NCI-H460 (cell line): ENCODE measurements at regions not wholly inside any gene's neighbourhood (a gene's known extent, or its start where the extent isn't known, plus 50 kb on each side); places are given as distances from the start of the nearest gene placed in this dataset.
"Not testable (repeated sequence)": the region's sequence is repeated elsewhere in the genome, so short reads cannot be mapped to it uniquely, and the experiment has no call there.

Source experiments
- DNase-seq: peaks from one replicate; pipeline ENCODE4 v3.0.0-alpha.2; 2016; ENCODE audit warnings: low read depth; ENCODE audit errors: extremely low read depth

GRCh38 chr13:59266478-59267063 lies 897.2 kb downstream of the DIAPH3 start:
- DNase-seq: no peak

DNA sequence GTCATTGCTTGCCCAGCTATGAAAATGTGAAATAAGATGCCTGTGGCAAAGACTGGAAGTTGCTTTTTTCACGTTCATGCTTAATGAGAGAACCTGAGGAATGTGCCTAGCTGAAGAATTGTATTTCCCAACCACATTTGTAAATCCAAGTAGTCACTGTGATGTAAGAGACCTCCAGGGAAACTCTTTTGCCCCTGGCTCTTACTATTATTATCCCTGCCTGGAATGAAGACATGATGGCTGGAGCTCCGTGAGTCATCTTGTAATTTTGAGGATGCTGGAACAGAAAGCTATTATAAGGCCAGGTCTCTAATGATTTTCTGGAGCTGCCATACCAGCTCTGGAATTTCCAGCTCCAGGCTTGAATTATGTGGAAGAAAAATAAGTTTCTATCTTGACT lies 894.3 kb downstream of the DIAPH3 start:
- DNase-seq: no peak

- no peak for DNase-seq
These were observed 893.4 kb downstream of the DIAPH3 start for GRCh38 chr13:59270327-59270726.

DNA sequence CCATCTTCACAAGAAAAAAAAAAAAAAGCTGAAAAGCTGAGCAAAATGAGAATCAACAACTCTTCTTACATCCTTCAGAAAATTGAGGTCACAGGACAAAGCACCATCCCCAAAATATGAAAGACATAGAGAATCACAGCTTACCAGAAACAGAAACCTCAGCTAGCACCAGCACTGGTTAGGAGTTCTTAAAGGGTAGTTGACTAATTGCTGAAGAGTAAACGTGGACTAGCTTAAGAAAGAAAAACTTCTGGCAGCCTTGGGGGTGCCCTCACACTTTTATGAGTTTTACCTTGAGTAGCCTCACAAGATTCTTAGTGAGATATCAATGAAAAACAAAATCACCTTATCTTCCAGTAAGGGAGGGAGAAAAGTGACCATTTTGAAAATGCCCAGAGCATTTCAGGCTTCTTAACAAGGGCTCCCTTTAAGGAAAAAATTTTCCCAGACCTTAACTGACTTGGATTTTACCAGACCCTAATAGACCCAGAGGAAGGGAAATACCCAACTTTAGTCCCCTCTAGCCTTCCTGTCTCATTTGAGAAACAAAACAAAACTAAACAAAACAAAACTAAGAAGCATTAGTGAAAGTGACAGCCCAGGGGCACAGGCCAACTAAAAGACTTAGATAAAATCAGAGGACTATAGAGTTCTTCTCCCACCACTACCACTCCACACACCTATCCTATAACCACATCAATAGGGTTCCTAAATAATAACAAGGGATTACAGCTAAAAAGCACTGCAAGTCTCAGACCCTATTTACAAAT lies 888.6 kb downstream of the DIAPH3 start:
- DNase-seq: no peak

- DNase-seq: no peak
These were observed 887.3 kb downstream of the DIAPH3 start for GRCh38 chr13:59276436-59276835.

- DNase-seq: no peak
These were observed 886.6 kb downstream of the DIAPH3 start for GRCh38 chr13:59277106-59277505.

DNA sequence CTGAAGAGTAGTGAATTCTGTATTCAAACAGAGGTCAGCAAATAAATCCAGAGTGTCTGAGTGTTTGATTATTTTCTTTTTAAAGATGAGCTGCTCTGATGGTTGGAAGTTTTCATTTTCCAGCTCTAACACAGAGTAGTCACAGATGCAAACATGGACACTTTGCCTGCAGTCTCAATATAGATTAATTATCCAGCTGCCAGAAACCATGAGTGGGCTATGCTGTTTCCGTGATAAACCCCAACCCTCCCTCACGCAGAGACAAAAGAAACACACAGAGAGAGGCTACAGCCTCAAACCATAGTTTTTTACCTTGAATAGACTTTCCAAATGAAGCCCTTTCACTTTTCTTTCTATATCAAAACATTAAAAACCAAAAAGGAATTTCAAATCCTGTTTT lies 884.7 kb downstream of the DIAPH3 start:
- DNase-seq: no peak

DNA sequence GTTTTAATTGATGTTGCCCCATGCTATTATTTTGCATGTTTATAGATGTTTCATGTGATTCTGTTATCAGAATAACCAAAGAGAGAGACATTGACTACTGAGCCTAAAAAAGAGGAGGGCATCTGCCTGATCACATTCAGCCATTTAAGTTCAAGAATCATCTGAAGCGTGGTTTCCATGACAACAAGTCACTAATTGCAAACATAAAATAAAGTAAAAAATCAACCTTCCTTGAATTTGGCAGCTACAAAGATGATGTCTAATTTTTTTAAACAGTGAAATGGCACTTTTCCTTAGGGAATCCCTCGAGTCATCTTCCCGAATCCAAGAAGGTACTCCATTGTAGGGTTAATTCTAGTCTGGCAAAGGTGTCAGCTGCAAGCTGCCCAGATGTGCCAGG lies 884.2 kb downstream of the DIAPH3 start:
- no peak for DNase-seq

DNA sequence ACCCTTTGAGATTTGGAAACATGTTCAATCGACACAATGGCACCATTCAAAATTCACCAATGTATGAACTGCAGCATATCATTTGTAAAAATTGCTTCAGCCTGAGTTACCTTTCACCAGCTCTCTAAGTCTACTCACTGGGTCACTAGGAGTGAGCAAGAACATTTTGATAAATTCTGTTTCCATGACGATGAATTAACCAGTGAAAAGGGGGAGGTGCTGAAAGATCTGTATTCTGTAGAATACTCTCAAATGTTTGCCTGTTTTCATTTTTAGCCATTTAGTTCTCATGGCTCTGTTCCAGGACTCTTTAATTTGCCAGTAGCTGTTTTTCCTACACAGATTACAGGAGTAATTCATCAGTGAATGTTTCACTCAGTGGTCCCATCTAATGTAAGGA lies 883.4 kb downstream of the DIAPH3 start:
- no peak for DNase-seq

- no peak for DNase-seq
These were observed 882.3 kb downstream of the DIAPH3 start for GRCh38 chr13:59281453-59281852.

- DNase-seq: not testable (repeated sequence)
These were observed 871.5 kb downstream of the DIAPH3 start for GRCh38 chr13:59292240-59292639.

DNA sequence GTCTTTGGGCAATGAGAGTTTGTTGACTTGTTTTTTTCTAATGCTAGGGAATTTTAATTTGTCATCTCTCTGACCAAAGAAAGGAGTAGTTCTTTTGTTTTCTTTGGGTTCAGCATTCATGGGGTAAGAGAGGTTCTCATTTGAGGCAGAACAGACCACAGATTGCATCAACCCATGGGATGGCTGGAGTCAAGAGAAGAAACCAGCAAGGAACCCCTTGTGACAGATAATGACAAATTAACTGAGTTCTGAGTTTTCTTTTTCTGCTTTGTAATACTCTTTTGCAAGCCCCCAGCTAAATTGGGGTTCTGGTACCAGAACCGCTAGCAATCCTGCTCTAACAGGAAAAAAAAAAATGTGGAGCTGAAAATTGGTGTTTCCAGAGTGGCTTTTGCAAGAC lies 864.1 kb downstream of the DIAPH3 start:
- no peak for DNase-seq

GRCh38 chr13:59300355-59301173 lies 863.2 kb downstream of the DIAPH3 start:
- DNase-seq: no peak

- DNase-seq: no peak
These were observed 862.6 kb downstream of the DIAPH3 start for GRCh38 chr13:59301174-59301567.

- DNase-seq: no peak
These were observed 860.3 kb downstream of the DIAPH3 start for GRCh38 chr13:59303433-59303832.

GRCh38 chr13:59304596-59304995 lies 859.1 kb downstream of the DIAPH3 start:
- no peak for DNase-seq

- DNase-seq: no peak
These were observed 857.8 kb downstream of the DIAPH3 start for GRCh38 chr13:59305896-59306295.

DNA sequence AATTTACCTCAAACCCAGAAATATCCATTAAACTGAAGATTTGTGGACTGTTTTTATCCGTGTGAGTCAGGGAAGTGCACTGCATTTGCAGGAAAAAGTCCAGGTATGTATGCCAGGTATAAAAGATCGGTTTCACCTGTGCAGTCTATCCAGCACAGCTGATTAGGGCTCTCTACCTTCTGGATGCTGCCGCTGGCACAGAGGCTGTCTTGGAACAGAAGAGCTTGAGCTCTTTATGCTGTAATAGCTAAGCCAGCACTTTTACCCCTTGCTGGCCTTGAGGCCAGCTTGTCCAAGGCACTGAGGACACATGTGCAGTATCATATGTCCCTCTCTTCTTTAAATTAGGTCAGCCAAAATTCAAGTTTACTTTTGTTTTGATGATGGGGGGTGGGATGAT lies 851.0 kb downstream of the DIAPH3 start:
- DNase-seq: no peak

DNA sequence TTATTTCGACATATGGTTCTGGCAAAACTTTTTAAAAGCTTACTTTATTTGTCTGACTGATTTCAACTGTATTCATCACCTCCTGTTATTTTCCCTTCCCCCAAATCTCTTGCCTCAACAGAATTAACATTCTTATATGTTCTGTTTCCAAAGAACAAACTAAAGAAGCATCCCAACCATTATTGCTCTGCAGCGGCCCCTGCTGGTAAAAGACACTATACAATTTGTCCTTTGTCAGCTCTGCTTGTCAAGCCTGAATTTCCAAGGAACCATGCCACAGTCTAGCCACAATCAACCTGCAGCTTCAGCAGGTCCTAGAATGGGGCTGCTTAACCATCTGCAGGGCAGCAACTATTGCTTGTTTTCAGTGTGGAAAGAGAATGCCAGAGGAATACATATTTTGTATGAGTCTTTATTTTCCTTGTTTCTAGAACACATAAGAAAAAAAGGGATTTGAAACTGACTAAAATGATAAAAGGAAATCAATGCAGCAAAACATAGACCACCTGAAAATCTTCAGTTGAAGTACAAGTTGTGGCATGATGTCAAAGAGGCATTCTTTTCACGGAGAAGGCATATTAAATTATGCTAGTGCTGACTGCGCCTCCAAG lies 845.3 kb downstream of the DIAPH3 start:
- DNase-seq: peak; percentile 68

DNA sequence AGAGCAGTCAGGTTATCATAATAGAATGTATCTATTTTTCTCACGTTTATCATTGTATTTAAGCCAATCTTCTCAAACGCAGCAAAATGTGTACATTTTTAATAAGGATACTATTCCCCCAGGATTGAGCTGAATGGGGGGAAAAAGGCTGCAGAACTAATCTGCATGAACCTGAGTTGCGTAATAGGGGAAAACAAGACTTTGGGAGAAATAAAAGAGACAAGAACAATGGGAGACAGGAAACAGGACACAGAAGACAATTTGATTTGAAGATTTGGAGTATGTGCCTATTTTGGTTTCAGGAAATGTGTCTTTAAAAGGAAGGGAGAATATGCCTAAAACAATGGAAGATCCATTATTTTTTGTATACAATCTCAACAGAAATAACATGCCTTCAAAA lies 844.5 kb downstream of the DIAPH3 start:
- DNase-seq: no peak

DNA sequence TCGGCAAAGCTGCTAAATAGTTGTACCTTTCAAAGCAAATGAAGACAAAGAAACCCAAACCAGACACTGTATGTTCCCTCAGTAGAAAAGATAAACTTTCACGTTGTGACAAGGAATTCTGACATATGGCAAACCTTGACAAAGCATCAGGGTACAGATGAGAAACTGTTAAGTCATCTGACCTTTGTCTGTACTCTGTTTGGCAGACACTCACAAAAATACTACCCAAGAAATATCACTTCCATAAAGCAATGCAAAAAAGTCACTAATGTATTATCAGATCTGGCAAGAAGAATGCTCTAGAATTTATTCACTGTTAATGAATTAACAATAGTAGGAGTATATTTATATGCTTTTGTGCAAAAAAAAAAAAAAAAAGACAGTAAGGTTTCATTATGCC lies 843.7 kb downstream of the DIAPH3 start:
- DNase-seq: no peak
